ENCODE measurements at regions not wholly inside any gene's neighbourhood (a gene's known extent, or its start where the extent isn't known, plus 50 kb on each side); places are given as distances from the start of the nearest gene placed in this dataset.

- TF ChIP-seq, protein P1, sequence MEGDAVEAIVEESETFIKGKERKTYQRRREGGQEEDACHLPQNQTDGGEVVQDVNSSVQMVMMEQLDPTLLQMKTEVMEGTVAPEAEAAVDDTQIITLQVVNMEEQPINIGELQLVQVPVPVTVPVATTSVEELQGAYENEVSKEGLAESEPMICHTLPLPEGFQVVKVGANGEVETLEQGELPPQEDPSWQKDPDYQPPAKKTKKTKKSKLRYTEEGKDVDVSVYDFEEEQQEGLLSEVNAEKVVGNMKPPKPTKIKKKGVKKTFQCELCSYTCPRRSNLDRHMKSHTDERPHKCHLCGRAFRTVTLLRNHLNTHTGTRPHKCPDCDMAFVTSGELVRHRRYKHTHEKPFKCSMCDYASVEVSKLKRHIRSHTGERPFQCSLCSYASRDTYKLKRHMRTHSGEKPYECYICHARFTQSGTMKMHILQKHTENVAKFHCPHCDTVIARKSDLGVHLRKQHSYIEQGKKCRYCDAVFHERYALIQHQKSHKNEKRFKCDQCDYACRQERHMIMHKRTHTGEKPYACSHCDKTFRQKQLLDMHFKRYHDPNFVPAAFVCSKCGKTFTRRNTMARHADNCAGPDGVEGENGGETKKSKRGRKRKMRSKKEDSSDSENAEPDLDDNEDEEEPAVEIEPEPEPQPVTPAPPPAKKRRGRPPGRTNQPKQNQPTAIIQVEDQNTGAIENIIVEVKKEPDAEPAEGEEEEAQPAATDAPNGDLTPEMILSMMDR (IDR thresholded peaks at IDR 0.05; ENCODE audit: insufficient read depth, low read depth, low read length) = no peak
- TF ChIP-seq EZH2 (IDR thresholded peaks at IDR 0.05; ENCODE audit: insufficient read depth, low read length) = no peak
Observed at GRCh38 chr2:204277226-204277625, 268.0 kb upstream of the PARD3B start.
